WERI-Rb-1 (cell line): ENCODE measurements at regions not wholly inside any gene's neighbourhood (a gene's known extent, or its start where the extent isn't known, plus 50 kb on each side); places are given as distances from the start of the nearest gene placed in this dataset.

ENCODE experiments used
- DNase-seq: peaks from one replicate; pipeline ENCODE4 v3.0.0-alpha.2; 2020
- H3K27ac ChIP-seq: fragments of 250-450 bp; sonication (Bioruptor Pico); 2 replicates; pipeline ENCODE4 v1.5.1; 2020; ENCODE audit warnings: mild to moderate bottlenecking, moderate library complexity
- H3K27me3 ChIP-seq: fragments of 250-450 bp; sonication (Bioruptor Pico); 2 replicates; pipeline ENCODE4 v1.5.1; 2021; ENCODE audit warnings: mild to moderate bottlenecking, low read depth, moderate library complexity; ENCODE audit not compliant: insufficient read depth, severe bottlenecking
- H3K36me3 ChIP-seq: fragments of 250-450 bp; sonication (Bioruptor Pico); 2 replicates; pipeline ENCODE4 v1.5.1; 2020; ENCODE audit warnings: mild to moderate bottlenecking, moderate library complexity
- H3K4me3 ChIP-seq: 2 replicates; pipeline ENCODE4 v1.5.1; 2011; ENCODE audit warnings: low read depth, mild to moderate bottlenecking, control low read depth, low read length
- H3K9me3 ChIP-seq: fragments of 250-450 bp; sonication (Bioruptor Pico); 2 replicates; pipeline ENCODE4 v1.5.1; 2021; ENCODE audit warnings: mild to moderate bottlenecking, moderate library complexity; ENCODE audit not compliant: severe bottlenecking
- TF ChIP-seq, protein P1 (sequence below): IDR thresholded peaks from 2 replicates; pipeline ENCODE4 v1.5.1; 2011; ENCODE audit warnings: low read depth, mild to moderate bottlenecking, control low read depth, inconsistent platforms, low read length

DNA sequence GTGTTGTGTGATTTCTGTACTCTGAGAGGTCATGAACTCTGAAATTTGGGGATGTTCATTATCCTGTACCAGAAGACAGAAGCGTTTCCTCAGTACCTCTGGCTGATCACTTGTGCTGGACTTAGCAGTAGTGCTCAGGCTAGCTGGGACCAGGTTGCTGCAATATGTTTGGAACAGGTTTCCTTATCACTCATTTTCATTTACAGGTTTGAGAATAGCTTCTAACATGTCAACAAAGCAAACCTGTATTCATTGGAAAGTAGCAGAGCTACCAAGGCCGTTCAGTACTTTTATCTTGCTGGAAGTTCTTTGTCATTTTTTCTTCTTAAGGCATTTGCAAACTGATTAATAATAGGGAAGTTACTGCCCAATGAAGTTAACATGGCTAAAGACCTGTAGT, 242.9 kb upstream of the ANKRD50 start:
- TF ChIP-seq, protein P1, sequence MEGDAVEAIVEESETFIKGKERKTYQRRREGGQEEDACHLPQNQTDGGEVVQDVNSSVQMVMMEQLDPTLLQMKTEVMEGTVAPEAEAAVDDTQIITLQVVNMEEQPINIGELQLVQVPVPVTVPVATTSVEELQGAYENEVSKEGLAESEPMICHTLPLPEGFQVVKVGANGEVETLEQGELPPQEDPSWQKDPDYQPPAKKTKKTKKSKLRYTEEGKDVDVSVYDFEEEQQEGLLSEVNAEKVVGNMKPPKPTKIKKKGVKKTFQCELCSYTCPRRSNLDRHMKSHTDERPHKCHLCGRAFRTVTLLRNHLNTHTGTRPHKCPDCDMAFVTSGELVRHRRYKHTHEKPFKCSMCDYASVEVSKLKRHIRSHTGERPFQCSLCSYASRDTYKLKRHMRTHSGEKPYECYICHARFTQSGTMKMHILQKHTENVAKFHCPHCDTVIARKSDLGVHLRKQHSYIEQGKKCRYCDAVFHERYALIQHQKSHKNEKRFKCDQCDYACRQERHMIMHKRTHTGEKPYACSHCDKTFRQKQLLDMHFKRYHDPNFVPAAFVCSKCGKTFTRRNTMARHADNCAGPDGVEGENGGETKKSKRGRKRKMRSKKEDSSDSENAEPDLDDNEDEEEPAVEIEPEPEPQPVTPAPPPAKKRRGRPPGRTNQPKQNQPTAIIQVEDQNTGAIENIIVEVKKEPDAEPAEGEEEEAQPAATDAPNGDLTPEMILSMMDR, result no peak
- Histone ChIP-seq H3K9me3 (peaks cover 5% of the 10 kb centered on the region), H3K36me3 (no peaks in the 10 kb centered on the region), H3K27me3 (no peaks in the 10 kb centered on the region), H3K4me3 (no peak overlapping the region), H3K27ac (no peak overlapping the region)
- DNase-seq, result no peak

DNA sequence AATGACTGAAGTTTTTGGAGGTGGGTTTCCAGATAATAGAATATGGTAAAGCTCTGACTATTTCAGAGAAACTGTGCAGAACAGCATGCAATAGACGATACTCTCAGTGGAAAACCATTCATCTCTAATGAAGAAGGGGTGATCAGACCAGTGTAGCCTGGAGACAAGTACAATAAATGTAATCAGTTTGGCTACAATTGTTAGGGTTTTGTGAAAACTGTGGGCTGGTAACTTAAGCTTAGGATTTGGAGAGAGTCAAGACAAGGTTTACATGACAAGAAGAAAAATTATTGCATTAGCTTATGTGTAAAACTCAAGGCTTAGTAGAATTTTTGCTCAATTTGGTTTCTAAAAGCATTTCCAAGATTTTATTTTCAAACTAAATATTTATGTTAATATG, 241.5 kb upstream of the ANKRD50 start:
- Histone ChIP-seq H3K27me3 (no peaks in the 10 kb centered on the region), H3K27ac (no peak overlapping the region), H3K36me3 (no peaks in the 10 kb centered on the region), H3K4me3 (no peak overlapping the region), H3K9me3 (no peaks in the 10 kb centered on the region)
- DNase-seq, result no peak
- TF ChIP-seq, protein P1, result no peak

GRCh38 chr4:124953486-124953885, 241.0 kb upstream of the ANKRD50 start:
- H3K4me3 ChIP-seq, result no peak overlapping the region
- H3K9me3 ChIP-seq, result no peaks in the 10 kb centered on the region
- H3K27ac ChIP-seq, result no peak overlapping the region
- no peaks in the 10 kb centered on the region for H3K27me3 ChIP-seq
- no peaks in the 10 kb centered on the region for H3K36me3 ChIP-seq
- TF ChIP-seq, protein P1, result no peak
- DNase-seq, result no peak

DNA sequence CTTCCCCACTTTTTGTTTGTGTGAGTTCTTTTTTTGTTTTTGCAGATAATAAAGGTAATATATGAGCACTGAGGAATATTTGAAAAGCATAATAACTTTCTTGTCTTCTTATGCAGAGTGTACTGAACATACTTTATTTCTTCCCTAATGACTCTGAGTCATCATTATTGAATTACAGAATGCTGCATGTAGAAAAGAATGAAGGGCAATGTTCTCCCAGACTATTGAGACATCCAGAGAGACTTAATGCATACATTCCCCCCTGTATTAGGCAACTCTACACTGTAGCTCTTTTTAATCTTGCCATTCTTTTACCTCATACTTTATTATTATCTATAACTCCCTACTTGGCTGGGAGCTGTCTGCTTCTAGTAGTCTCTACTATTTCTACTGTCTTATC, 240.5 kb upstream of the ANKRD50 start:
- no peak overlapping the region for H3K4me3 ChIP-seq
- TF ChIP-seq, protein P1, result no peak
- DNase-seq, result no peak
- H3K27me3 ChIP-seq, result no peaks in the 10 kb centered on the region
- H3K9me3 ChIP-seq, result no peaks in the 10 kb centered on the region
- H3K27ac ChIP-seq, result no peak overlapping the region
- no peaks in the 10 kb centered on the region for H3K36me3 ChIP-seq

- no peak overlapping the region for H3K27ac ChIP-seq
- H3K4me3 ChIP-seq, result no peak overlapping the region
These were observed 240.1 kb upstream of the ANKRD50 start for GRCh38 chr4:124952601-124953000.

More at GRCh38 chr4:124952601-124953000, 240.1 kb upstream of the ANKRD50 start:
- DNase-seq, result no peak
- Histone ChIP-seq H3K36me3 (no peaks in the 10 kb centered on the region), H3K27me3 (no peaks in the 10 kb centered on the region), H3K9me3 (no peaks in the 10 kb centered on the region)
- TF ChIP-seq, protein P1, result no peak
